Renal cortical epithelial cell (primary cell): ENCODE measurements at regions not wholly inside any gene's neighbourhood (a gene's known extent, or its start where the extent isn't known, plus 50 kb on each side); places are given as distances from the start of the nearest gene placed in this dataset.
A peak's percentile ranks its signal among the peaks of the same experiment; 100 is the strongest.
"Not testable (repeated sequence)": the region's sequence is repeated elsewhere in the genome, so short reads cannot be mapped to it uniquely, and the experiment has no call there.

ENCODE experiments used
- DNase-seq: peaks from one replicate; pipeline ENCODE4 v3.0.0-alpha.2; 2011; ENCODE audit warnings: low read depth

DNA sequence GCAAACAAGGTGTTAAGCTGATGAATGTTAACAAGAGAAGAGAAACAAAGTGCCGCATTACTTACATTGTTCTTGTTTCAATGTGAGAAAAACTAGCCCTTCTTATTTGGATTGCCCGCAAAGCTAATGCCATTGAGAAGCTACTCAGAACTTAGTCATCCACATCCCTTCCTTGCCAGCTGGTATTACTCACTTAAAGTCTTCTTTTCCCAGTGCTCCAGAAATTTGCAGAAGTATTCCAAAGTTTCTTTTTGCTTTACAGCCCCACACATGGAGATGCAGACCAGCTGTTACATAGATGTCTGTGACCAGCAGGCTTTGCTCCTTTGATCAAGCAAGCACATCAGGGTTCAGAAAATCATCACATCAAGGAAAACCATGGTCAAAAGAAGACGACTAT, 529.0 kb downstream of the TBC1D32 start:
- DNase-seq: no peak

- DNase-seq: no peak
Measured at GRCh38 chr6:120804612-120805011, 529.7 kb downstream of the TBC1D32 start.

GRCh38 chr6:120786682-120787081, 547.6 kb downstream of the TBC1D32 start:
- DNase-seq: no peak

GRCh38 chr6:120786256-120786655, 548.0 kb downstream of the TBC1D32 start:
- no peak for DNase-seq

DNA sequence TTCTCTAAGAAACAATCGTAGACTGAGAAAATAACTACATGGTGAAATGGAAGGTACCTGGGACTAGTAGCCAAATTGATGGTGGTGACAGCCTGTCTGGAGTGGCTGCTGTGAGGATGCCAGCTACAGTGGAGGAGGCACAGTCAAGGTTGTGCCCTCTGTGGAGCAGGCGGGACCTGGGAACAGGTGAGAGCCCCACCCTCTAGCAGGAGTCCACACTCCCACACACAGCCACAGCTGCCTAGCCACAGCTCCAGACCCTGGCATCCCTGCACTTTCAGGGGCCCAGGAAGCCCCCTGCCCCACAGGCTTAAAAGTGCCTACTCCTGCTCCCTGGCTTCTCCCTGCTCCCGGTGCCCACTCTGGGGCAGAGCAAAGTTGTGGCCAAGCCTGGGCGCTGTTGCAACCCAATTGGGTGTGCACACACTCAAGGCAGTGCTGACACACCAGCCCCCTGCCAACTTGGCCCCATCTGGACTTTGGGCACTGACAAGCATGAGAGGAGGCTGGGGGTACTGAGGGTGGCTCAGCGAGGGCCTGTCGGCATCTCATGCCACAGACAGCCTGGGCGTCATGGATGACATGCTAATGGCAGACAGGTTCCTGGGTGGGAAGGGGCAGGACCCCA, 548.7 kb downstream of the TBC1D32 start:
- DNase-seq: no peak

DNA sequence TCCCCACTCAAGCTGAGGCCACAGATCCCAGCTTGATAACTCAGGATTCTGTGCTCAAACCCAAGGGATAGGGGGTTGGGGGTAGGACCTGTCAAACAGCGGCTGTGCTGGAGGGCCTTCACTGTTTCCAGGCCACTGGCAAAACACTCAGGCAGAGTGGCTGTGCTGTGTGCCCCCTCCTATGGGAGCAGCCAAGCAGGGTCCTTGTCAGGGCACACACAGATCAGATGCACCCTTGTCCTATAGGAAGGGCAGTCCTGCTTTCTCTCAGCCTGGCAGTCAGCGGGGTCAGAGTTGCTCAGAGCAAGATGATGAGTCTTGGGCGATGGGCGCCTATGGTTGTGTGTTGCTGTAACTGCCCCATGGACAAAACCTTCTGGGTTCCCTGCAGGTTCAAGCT, 554.8 kb downstream of the TBC1D32 start:
- DNase-seq: no peak

GRCh38 chr6:120775698-120776097, 558.6 kb downstream of the TBC1D32 start:
- no peak for DNase-seq

DNA sequence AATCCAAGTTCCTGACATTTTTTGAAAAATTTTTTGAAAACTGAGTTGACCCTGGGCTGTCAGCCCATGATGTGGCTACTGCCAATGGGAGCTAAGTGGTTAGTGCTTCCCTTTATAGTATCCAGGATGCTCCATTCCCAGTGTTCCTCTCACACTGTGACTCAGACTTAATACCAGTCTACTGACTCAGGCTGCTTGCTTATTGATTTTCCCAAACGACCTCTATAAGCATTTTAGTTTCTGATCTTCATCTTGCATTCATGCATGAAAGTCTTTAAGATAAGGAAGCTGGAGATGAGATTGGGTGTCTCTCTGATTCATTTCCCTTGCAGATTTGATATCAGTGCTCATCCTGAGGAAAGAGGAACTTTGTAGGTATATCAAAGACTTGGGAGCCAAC, 560.0 kb downstream of the TBC1D32 start:
- DNase-seq: peak; percentile 12

DNA sequence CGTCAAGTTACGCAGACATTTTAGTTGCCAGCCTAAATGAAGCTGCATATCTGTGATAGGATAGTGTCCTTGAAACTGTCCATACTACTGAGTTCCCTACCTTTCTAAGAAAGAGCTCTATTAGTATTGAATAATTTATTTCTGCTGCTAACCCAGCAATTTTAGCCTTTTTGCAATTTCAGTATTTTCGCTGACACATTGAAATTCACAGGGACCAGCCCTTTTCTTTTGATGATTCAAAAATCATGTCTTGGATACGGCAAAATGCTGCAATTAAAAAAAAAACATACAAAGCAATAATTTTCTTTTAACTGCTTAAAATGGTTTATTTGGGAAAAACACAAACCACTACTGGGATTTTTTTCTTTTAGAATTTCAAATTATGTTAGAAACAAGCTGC, 563.3 kb downstream of the TBC1D32 start:
- DNase-seq: no peak

DNA sequence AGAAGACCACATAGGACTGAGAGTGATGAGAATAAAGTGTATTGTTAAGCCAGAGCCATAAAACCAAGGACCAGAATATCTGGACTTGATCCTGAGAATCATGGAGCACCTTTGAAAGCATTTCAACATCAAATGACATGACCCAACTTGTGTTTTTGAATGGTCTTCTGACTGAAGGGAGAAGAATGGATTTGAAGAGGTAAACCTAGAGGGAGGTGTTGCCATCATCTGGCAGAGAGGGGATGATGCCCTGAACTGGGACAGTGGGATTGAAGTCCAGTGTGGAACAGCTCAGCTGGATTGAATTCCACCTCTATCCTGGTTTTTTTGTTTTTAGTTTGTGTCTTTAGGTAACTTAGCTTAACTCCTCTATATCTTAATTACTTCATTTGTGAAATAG, 570.0 kb downstream of the TBC1D32 start:
- DNase-seq: no peak

DNA sequence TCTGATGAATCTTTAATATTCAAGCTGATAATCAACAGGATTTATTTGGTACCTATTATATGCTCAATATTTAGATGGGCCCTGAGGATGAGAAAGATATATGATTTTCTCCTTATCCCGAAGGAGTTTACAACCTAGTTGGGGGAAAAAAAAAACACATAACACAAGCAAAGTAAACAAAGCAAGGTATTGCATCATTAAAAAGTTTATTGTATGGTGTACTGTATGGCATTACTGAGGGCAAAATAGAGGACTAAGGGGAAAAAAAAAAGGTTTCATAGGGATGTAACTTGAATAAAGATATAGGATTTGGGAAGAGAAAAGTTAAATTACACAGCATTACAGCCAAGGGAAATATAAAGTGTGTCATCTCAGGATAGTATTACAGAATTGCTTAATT, 574.7 kb downstream of the TBC1D32 start:
- no peak for DNase-seq

- not testable (repeated sequence) for DNase-seq
Measured at GRCh38 chr6:120748574-120748973, 585.7 kb downstream of the TBC1D32 start.

- no peak for DNase-seq
Measured at GRCh38 chr6:120736740-120737139, 597.5 kb downstream of the TBC1D32 start.

DNA sequence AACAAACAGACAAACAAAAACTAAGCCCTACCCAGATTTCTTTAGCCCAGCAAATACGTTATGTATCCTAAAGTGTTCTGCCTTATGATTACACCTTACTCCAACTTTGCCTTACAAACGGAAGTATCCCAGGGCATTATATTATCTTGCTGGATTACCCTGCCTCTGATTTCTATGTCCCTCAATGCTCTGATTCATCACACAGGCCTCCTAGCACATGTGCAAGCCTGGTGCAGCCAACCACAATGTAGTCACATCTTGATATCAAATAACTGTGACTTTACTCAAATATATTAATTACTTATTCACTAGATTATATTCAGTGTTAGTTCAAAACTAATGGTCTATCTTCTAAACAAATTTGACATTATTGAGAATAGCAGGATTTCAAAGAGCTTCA, 598.6 kb downstream of the TBC1D32 start:
- no peak for DNase-seq

- DNase-seq: no peak
Measured at GRCh38 chr6:120711255-120711654, 623.0 kb downstream of the TBC1D32 start.

- DNase-seq: no peak
Measured at GRCh38 chr6:120700001-120700400, 634.3 kb downstream of the TBC1D32 start.

DNA sequence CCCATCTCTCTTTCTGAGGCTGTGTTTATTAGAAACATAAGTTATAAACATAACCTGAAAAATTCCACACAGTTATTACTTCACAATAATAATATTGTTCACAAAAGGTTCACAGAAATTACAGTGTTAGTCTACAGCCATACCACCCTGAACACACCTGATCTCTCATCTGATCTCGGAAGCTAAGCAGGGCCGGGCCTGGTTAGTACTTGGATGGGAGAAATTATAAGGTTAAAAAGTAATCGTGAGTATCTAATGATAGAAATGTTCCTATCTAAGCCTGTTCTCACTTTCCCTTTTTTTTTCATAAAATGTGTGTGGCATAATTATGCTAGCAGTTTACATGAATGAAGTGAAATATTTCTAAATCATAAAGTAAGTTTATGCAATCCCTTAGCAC, 647.8 kb downstream of the TBC1D32 start:
- DNase-seq: no peak

DNA sequence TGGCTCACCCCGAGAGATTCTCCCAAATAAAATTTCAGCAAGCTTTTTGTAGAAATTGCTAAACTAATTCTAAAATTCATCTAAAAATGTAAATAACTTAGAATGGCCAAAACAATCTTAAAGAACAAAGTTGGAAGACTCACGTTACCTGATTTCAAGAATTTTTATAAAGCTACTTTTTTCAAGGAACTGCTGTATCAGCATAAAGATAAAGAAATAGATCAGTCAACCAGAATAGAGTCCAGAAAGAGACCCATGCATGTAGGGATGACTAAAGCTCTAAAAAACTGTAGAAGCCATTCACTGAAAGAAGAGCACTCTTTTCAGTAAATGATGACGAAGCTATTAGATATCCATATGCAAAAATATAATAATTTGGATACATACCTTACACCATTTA, 652.1 kb downstream of the TBC1D32 start:
- no peak for DNase-seq

DNA sequence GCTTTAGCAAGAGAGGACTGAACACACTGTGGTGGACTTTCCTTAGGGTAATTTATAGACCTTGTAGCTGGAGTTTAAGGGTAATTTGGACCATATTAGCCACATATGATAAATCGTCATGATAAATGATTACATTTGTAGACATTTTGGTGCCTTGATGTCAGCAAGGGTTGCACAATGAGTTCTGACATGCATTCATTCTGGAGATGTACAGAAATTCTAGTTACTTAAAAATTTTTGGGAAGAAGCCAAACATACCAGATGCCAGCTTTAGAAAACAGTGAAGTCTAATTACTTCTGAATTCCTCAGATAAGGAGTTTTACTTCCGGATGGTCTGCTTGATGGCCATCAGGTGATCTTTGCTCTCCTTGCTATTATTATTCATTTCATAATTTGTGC, 653.1 kb downstream of the TBC1D32 start:
- DNase-seq: no peak

DNA sequence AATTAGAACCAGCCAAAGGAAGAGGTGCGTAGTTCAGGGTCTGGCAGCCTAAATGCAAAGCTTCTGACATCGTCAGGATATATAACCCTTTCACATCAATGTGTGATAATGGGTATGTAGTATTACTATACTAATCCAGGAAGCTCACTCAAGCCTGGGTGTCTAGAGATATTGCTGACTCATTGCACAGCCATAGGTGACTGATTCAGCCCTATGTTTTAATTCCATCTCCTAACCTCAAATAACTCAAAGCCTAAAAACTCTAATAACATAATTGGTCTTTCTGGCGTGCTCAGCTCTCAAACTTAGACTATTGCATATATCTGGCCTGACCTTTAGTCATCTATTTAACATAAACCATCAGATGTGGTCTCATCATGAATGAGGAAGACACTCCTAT, 658.4 kb downstream of the TBC1D32 start:
- no peak for DNase-seq

GRCh38 chr6:120671519-120671918, 662.8 kb downstream of the TBC1D32 start:
- no peak for DNase-seq

DNA sequence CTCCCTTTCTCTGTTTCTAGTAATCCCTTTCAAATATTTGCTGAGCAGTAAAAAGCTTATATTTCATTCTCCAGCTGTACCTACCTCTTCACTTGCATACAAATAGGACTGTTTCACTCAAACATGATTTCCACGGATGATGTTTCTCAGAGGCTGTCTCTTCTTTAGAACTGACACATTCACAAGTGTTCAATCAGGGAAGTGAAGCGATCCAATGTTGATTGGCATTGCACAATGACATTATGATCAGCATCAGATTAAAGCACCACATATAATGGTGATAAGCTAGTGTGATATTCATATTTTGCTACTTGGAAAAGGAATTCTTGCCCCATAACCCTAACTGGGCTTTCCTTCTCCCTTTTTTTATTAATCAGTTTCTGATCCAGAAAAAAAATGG, 681.8 kb downstream of the TBC1D32 start:
- DNase-seq: no peak

GRCh38 chr6:120648713-120649112, 685.6 kb downstream of the TBC1D32 start:
- DNase-seq: no peak

GRCh38 chr6:120646101-120646500, 688.2 kb downstream of the TBC1D32 start:
- DNase-seq: no peak

DNA sequence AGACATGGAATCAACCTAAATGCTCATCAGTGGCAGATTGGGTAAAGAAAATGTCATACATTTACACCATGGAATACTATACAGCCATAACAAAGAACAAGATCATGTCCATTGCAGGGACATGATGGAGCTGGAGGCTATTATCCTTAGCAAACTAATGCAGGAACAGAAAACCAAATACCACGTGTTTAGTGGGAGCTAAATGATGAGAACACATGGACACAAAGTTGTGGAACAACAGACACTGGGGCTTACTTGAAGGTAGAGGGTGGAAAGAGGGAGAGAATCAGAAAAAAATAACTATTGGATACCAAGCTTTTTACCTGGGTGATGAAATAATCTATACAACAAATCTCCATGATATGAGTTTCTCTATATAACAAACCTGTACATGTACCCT, 701.3 kb downstream of the TBC1D32 start:
- no peak for DNase-seq
